ENCODE measurements at regions not wholly inside any gene's neighbourhood (a gene's known extent, or its start where the extent isn't known, plus 50 kb on each side); places are given as distances from the start of the nearest gene placed in this dataset.

DNA sequence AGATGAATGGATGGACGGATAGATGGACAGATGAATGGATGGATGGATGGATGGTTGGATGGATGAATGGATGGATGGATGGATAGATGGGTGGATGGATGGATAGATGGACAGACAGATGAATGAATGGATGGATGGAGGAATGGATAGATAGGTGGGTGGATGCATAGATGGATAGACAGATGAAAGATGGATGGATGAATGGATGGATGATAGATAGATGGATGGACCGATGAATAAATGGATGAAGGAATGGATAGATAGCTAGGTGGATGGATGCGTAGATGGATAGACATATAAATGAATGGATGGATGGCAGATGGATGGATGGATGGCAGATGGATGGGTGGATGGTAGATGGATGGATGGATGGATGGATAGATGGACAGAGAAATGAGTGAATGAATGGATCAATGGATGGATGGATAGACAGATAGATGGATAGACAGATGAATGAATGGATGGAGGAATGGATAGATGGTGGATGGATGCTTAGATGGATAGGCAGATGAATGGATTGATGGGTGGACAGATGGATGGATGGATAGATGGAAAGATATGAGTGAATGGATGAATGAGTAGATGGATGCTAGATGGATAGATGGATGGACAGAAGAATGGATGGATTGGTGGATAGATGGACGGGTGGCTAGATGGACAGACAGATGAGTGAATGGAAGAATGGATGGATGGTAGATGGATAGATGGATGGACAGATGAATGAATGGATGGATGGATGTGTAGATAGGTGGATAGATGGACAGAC, 167.9 kb downstream of the TRIM43 start:
- TF ChIP-seq, protein P1, sequence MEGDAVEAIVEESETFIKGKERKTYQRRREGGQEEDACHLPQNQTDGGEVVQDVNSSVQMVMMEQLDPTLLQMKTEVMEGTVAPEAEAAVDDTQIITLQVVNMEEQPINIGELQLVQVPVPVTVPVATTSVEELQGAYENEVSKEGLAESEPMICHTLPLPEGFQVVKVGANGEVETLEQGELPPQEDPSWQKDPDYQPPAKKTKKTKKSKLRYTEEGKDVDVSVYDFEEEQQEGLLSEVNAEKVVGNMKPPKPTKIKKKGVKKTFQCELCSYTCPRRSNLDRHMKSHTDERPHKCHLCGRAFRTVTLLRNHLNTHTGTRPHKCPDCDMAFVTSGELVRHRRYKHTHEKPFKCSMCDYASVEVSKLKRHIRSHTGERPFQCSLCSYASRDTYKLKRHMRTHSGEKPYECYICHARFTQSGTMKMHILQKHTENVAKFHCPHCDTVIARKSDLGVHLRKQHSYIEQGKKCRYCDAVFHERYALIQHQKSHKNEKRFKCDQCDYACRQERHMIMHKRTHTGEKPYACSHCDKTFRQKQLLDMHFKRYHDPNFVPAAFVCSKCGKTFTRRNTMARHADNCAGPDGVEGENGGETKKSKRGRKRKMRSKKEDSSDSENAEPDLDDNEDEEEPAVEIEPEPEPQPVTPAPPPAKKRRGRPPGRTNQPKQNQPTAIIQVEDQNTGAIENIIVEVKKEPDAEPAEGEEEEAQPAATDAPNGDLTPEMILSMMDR (IDR thresholded peaks at IDR 0.05 in 8 of 11, conservative IDR thresholded peaks at IDR 0.05 in 3 of 11), result no peak
- TF ChIP-seq POLR2AphosphoS5 (IDR thresholded peaks at IDR 0.05) (no peak), POLR2A (IDR thresholded peaks at IDR 0.05) (no peak)

All from spleen (tissue), 7 donors.